K562 (cell line): ENCODE measurements at regions not wholly inside any gene's neighbourhood (a gene's known extent, or its start where the extent isn't known, plus 50 kb on each side); places are given as distances from the start of the nearest gene placed in this dataset.

Source experiments
- ATAC-seq: fragments of 200-7000 bp; cut with Tn5 transposase; 3 replicates; pipeline ENCODE4 v1.9.1; 2020; ENCODE audit warnings: moderate library complexity
- BruUV-seq: library from RNA; stranded (reverse); fragments of 400-500 nt; replicated peaks from 2 replicates; lab custom pipeline; 2021; lab: Mats Ljungman, UMichigan
- CTCF ChIA-PET: fragments of 300-600 bp; formaldehyde crosslinking; extraction: SDS; loops from one replicate; lab custom pipeline; 2021; ENCODE audit warnings: low intra/inter-chr PET ratio; lab: Yijun Ruan, JAX
- POLR2A ChIA-PET: fragments of 300-600, 350-650 bp; sonication (Branson Sonifier 250); formaldehyde crosslinking; extraction: SDS; loops from one replicate; lab custom pipeline; 2021; ENCODE audit warnings: antibody characterized with exemption, inconsistent platforms; lab: Yijun Ruan, JAX
- DNase-seq, 4 experiments: peaks; one replicate each; pipeline versions ENCODE4 v3.0.0 to v3.0.0-alpha.2; 2011 to 2018; ENCODE audit warnings: low spot score in 3 of 4, mixed read lengths in 3 of 4; ENCODE audit errors: extremely low read depth in 1 of 4
- FAIRE-seq: peaks from 2 replicates; lab custom pipeline; 2011; peaks lifted over from hg19 to GRCh38; lab: Jason Lieb, UNC
- H2AFZ ChIP-seq: 2 replicates; pipeline ENCODE4 v1.6.0; 2011; ENCODE audit warnings: low read depth, low read length, control low read depth, inconsistent platforms
- H3K27ac ChIP-seq: fragments of 200-600 bp; 3 replicates; pipeline ENCODE4 v1.8.0; 2011; ENCODE audit warnings: low read depth, mild to moderate bottlenecking, control low read depth, inconsistent platforms, low read length, moderate library complexity, mixed read lengths; ENCODE audit errors: extremely low read depth
- H3K27me3 ChIP-seq, 2 experiments: fragments of 300-600 bp in 1 of 2; 2 replicates in 1 of 2; 3 replicates in 1 of 2; pipeline versions ENCODE4 v1.6.0 to v1.8.0; 2011; ENCODE audit warnings: inconsistent platforms in 2 of 2, low read length in 2 of 2, mild to moderate bottlenecking in 1 of 2, mixed read lengths in 1 of 2, moderate library complexity in 1 of 2; ENCODE audit not compliant: control insufficient read depth in 2 of 2, insufficient read depth in 2 of 2
- H3K36me3 ChIP-seq: fragments of 300-600 bp; 3 replicates; pipeline ENCODE4 v1.8.0; 2011; ENCODE audit warnings: mild to moderate bottlenecking, low read length, inconsistent platforms; ENCODE audit not compliant: control insufficient read depth, insufficient read depth
- H3K4me1 ChIP-seq, 2 experiments: fragments of 200-600 bp in 1 of 2; replicated peaks in 1 of 2; 2 replicates in 1 of 2; 3 replicates in 1 of 2; pipeline versions ENCODE4 v1.5.1 to v1.8.0; 2011; ENCODE audit warnings: inconsistent platforms in 2 of 2, low read length in 2 of 2, mild to moderate bottlenecking in 1 of 2, mixed read lengths in 1 of 2, moderate library complexity in 1 of 2; ENCODE audit not compliant: control insufficient read depth in 2 of 2, insufficient read depth in 2 of 2
- H3K4me2 ChIP-seq: 2 replicates; pipeline ENCODE4 v1.6.1; 2011; ENCODE audit warnings: low read length, control low read depth, inconsistent platforms, mixed read lengths; ENCODE audit not compliant: insufficient read depth
- H3K4me3 ChIP-seq: fragments of 200-600 bp; sonication (generic), shearing (Covaris generic); 2 replicates; pipeline ENCODE4 v1.5.1; 2016; ENCODE audit warnings: control low read depth, inconsistent platforms
- H3K79me2 ChIP-seq: fragments of 200-600 bp; 3 replicates; pipeline ENCODE4 v1.8.0; 2011; ENCODE audit warnings: low read length, inconsistent platforms; ENCODE audit not compliant: control insufficient read depth, insufficient read depth
- H3K9ac ChIP-seq, 2 experiments: 2 replicates each; pipeline versions ENCODE4 v1.6.0 to v1.6.1; 2011; ENCODE audit warnings: low read depth in 2 of 2, low read length in 2 of 2, control low read depth in 1 of 2, inconsistent platforms in 1 of 2, mild to moderate bottlenecking in 1 of 2, mixed read lengths in 1 of 2; ENCODE audit not compliant: insufficient read depth in 1 of 2
- H3K9me1 ChIP-seq: one replicate; pipeline ENCODE4 v1.6.0; 2011; ENCODE audit warnings: inconsistent platforms, mild to moderate bottlenecking, low read length, moderate library complexity; ENCODE audit not compliant: control insufficient read depth, insufficient read depth
- H3K9me3 ChIP-seq: replicated peaks from 2 replicates; pipeline ENCODE4 v1.5.1; 2011; ENCODE audit warnings: low read depth, low read length, inconsistent platforms; ENCODE audit not compliant: control insufficient read depth, insufficient read depth
- H4K20me1 ChIP-seq: replicated peaks from 2 replicates; pipeline ENCODE4 v1.6.1; 2011; ENCODE audit warnings: low read length, inconsistent platforms, mixed read lengths; ENCODE audit not compliant: control insufficient read depth, insufficient read depth
- EHMT2 ChIP-seq: fragments of 450-650 bp; IDR thresholded peaks from 2 replicates; pipeline ENCODE4 v1.6.1; 2018; ENCODE audit warnings: antibody characterized with exemption
- GABPA ChIP-seq: fragments of 200-800 bp; sonication (Bioruptor generic); conservative IDR thresholded peaks from 2 replicates; pipeline ENCODE4 v1.6.1; 2016; ENCODE audit warnings: low read depth, missing genetic modification characterization, missing compliant biosample characterization
- HNRNPLL ChIP-seq: fragments of 200-400 bp; formaldehyde crosslinking; IDR thresholded peaks from 2 replicates; pipeline ENCODE4 v1.6.1; 2017; ENCODE audit warnings: low read length, low read depth, mild to moderate bottlenecking; ENCODE audit not compliant: poor library complexity, severe bottlenecking
- IFI16 ChIP-seq: fragments of 250-450 bp; sonication (Bioruptor Pico); IDR thresholded peaks from 2 replicates; pipeline ENCODE4 v2.1.2; 2022; ENCODE audit warnings: mild to moderate bottlenecking, inconsistent platforms
- MEF2A ChIP-seq: IDR thresholded peaks from 2 replicates; pipeline ENCODE4 v1.6.1; 2011; ENCODE audit warnings: low read depth, mild to moderate bottlenecking, low read length, moderate library complexity; ENCODE audit not compliant: control insufficient read depth
- PHF20 ChIP-seq: fragments of 450-650 bp; IDR thresholded peaks from 2 replicates; pipeline ENCODE4 v1.6.1; 2018; ENCODE audit not compliant: partially characterized antibody
- ZNF217 ChIP-seq: sonication (generic); formaldehyde crosslinking; IDR thresholded peaks from 2 replicates; pipeline ENCODE4 v1.8.0; 2022; ENCODE audit warnings: mild to moderate bottlenecking, missing genetic modification reagents
- WGBS: fragments of 100-300 bp; shearing (Covaris generic); methylation state at CpG from one replicate; pipeline ENCODE4 v1.1.6; 2016; ENCODE audit warnings: low coverage, mixed read lengths; ENCODE audit not compliant: insufficient coverage; ENCODE audit errors: missing lambda C conversion rate; 5-methylcytosine and 5-hydroxymethylcytosine counted together
- in situ Hi-C: fragments of 300-500 bp; cut with MboI; formaldehyde crosslinking; loops from 4 replicates; pipeline ENCODE4 v1.15.0; 2018; ENCODE audit warnings: inconsistent platforms, mixed read lengths
- intact Hi-C: fragments of 100-400 bp; cut with micrococcal nuclease; formaldehyde crosslinking; loops from 2 replicates; pipeline ENCODE4 v1.14.2; 2022
- TF ChIP-seq, protein P1 (sequence below): fragments of 250-450 bp; sonication (Bioruptor Pico); IDR thresholded peaks from 2 replicates; pipeline ENCODE4 v1.8.0; 2022; ENCODE audit warnings: moderate library complexity, mild to moderate bottlenecking, inconsistent platforms
- TF ChIP-seq, protein P2 (sequence below): sonication (generic); formaldehyde crosslinking; IDR thresholded peaks from 2 replicates; pipeline ENCODE4 v1.8.0; 2023; ENCODE audit warnings: mild to moderate bottlenecking, missing genetic modification reagents
- TF ChIP-seq, protein P3 (sequence below): IDR thresholded peaks from 2 replicates; pipeline ENCODE4 v1.6.1; 2014; ENCODE audit warnings: antibody characterized with exemption

DNA sequence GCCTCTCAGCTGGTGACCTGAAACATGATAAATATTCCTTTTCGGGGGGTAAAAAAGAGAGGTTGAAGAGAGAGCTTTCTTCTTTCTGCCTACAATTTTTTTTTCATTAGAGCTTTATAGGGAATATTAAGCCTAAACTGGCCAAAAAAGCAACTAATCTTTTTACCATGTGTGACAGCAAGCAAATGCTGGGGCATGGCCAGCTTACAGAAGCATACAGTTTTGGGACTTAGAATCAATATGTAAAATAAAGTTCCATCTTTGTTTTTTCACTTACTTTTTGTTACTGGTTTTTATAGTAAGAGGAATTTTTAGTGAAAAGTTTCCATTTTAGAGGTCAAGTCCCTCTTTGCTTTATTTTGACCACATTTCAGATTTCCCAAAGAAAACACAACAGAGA lies 301.2 kb upstream of the DEPDC1 start:
- no peak overlapping the region for H3K9ac ChIP-seq
- WGBS: 0% methylated on average over 1 of the region's 1 CpG
- no peak for FAIRE-seq

More for the DNA sequence above, 301.2 kb upstream of the DEPDC1 start:
- no peaks in the 10 kb centered on the region for H3K9me1 ChIP-seq
- TF ChIP-seq MEF2A (no peak), EHMT2 (no peak), IFI16 (CRISPR knock-in tag) (no peak), PHF20 (no peak), GABPA (no peak), ZNF217 (CRISPR knock-in tag) (no peak), HNRNPLL (no peak)
- TF ChIP-seq, protein P1, sequence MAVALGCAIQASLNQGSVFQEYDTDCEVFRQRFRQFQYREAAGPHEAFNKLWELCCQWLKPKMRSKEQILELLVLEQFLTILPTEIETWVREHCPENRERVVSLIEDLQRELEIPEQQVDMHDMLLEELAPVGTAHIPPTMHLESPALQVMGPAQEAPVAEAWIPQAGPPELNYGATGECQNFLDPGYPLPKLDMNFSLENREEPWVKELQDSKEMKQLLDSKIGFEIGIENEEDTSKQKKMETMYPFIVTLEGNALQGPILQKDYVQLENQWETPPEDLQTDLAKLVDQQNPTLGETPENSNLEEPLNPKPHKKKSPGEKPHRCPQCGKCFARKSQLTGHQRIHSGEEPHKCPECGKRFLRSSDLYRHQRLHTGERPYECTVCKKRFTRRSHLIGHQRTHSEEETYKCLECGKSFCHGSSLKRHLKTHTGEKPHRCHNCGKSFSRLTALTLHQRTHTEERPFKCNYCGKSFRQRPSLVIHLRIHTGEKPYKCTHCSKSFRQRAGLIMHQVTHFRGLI (CRISPR knock-in tag): no peak
- TF ChIP-seq, protein P2, sequence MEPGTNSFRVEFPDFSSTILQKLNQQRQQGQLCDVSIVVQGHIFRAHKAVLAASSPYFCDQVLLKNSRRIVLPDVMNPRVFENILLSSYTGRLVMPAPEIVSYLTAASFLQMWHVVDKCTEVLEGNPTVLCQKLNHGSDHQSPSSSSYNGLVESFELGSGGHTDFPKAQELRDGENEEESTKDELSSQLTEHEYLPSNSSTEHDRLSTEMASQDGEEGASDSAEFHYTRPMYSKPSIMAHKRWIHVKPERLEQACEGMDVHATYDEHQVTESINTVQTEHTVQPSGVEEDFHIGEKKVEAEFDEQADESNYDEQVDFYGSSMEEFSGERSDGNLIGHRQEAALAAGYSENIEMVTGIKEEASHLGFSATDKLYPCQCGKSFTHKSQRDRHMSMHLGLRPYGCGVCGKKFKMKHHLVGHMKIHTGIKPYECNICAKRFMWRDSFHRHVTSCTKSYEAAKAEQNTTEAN (CRISPR knock-in tag): no peak
- TF ChIP-seq, protein P3, sequence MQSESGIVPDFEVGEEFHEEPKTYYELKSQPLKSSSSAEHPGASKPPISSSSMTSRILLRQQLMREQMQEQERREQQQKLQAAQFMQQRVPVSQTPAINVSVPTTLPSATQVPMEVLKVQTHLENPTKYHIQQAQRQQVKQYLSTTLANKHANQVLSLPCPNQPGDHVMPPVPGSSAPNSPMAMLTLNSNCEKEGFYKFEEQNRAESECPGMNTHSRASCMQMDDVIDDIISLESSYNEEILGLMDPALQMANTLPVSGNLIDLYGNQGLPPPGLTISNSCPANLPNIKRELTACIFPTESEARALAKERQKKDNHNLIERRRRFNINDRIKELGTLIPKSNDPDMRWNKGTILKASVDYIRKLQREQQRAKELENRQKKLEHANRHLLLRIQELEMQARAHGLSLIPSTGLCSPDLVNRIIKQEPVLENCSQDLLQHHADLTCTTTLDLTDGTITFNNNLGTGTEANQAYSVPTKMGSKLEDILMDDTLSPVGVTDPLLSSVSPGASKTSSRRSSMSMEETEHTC: no peak
- ATAC-seq (no peak), DNase-seq (no peak)
- no peak overlapping the region for H3K27ac ChIP-seq
- ChIA-PET CTCF (no interaction called here), POLR2A (no interaction called here)
- H2AFZ ChIP-seq: no peak overlapping the region
- no peaks in the 10 kb centered on the region for H4K20me1 ChIP-seq
- no TSS peak for BruUV-seq
- H3K9me3 ChIP-seq: no peaks in the 10 kb centered on the region; the same call in 1 of the 2 replicates
- no peak overlapping the region for H3K4me3 ChIP-seq
- H3K27me3 ChIP-seq: no peaks in the 10 kb centered on the region
- H3K4me1 ChIP-seq: no peaks in the 10 kb centered on the region
- no peaks in the 10 kb centered on the region for H3K36me3 ChIP-seq
- intact Hi-C loops: no loop called here
- no peak overlapping the region for H3K4me2 ChIP-seq
- no peaks in the 10 kb centered on the region for H3K79me2 ChIP-seq
- in situ Hi-C loops: no loop called here
